ENCODE measurements at regions not wholly inside any gene's neighbourhood (a gene's known extent, or its start where the extent isn't known, plus 50 kb on each side); places are given as distances from the start of the nearest gene placed in this dataset.

- no peak for TF ChIP-seq CTCF (conservative IDR thresholded peaks at IDR 0.05 in 1 of 2, IDR thresholded peaks at IDR 0.05 in 1 of 2; ENCODE audit: extremely low read depth in 1 of 2, insufficient read depth in 1 of 2, low read depth in 1 of 2, low read length in 2 of 2)
- no peak for TF ChIP-seq EZH2 (IDR thresholded peaks at IDR 0.05; ENCODE audit: borderline replicate concordance, low read length)
These were observed 317.9 kb upstream of the UBE2E3 start for GRCh38 chr2:180662521-180662920.

Measured in mammary epithelial cell (primary cell).